ENCODE measurements at regions not wholly inside any gene's neighbourhood (a gene's known extent, or its start where the extent isn't known, plus 50 kb on each side); places are given as distances from the start of the nearest gene placed in this dataset.

- no peak for DNase-seq
Observed at GRCh38 chr2:221097949-221098348, 474.2 kb downstream of the EPHA4 start.

GRCh38 chr2:221100467-221101089, 471.5 kb downstream of the EPHA4 start:
- no peak for DNase-seq

DNA sequence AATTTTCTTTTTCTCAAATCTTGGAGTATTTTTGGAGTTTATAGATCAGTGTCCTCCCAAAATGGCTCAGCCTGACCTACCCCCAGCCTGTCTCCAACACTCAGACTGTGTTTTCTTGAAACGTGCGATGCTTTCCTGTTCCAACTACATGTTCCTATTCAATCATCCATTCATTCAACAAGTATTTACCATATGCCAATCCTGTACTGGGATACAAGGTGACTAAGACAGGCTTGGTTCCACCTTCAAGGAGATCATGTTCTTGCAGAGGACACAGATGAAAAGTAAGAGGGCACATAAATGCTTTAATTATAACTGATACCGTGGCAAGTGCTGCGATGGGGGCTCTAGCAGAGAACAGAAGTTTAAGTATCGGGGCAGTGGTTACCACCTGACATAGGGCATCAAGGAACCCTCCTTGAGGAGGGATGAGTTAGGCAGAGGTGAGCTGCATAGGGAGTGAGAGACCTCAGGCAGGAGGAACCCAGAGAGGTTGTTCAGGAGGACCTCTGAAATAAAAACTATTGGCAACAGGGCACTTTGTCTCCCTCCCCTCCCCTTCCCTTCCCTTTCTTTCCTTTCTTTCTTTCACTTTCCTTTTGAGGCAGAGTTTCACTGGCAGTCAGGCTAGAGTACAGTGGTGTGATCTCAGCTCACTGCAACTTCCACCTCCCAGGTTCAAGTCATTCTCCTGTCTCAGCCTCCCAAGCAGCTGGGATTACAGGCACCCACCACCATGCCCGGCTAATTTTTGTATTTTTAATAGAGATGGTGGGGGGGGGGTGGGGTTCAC, 469.0 kb downstream of the EPHA4 start:
- DNase-seq: no peak

GRCh38 chr2:221103930-221104329, 468.2 kb downstream of the EPHA4 start:
- no peak for DNase-seq

DNA sequence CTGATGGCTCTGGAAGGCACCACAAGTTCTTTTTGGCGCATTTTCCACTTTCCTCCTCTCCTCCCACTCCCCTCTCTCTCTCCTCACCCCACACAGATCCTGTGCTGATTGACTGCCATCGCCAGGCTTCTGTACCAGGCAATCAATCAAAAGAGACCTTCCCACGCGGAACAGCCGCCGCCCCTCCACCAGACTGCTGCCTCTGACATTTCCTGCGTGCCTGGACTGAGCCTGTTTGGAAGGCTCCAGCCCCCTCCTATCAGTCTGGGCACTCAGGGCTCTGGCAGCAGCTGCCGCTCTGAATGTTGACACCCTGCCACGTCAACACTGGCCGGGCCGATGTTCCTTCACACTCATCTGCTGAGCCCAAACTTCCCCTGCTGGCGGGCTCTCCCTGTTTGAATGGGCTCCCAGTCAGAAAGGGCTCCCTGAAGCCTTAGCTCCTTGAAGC, 467.7 kb downstream of the EPHA4 start:
- peak in 1 of 2 donors; percentile 1 for DNase-seq

GRCh38 chr2:221106241-221106640, 465.9 kb downstream of the EPHA4 start:
- DNase-seq: no peak

- DNase-seq: no peak
Observed at GRCh38 chr2:221107424-221107823, 464.7 kb downstream of the EPHA4 start.

GRCh38 chr2:221109552-221109951, 462.6 kb downstream of the EPHA4 start:
- DNase-seq: no peak

DNA sequence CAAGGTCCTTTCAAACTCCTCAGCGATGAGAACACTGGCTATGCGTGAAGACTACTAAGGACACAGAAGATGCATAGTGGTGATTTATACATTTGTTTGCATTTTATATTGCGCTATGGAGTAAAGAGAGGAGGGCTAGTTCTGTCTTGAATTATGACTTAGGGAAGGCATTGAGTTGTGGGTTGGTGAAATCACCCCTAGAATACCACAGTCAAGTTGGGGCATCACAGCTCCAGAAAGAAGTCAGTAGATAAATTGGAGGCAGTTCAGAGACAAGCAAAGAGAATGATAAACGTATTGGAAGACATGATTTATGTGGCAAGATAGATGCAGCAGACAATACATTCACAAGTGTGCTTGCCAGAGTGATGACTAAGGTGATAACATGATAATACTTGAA, 460.4 kb downstream of the EPHA4 start:
- DNase-seq: no peak

DNA sequence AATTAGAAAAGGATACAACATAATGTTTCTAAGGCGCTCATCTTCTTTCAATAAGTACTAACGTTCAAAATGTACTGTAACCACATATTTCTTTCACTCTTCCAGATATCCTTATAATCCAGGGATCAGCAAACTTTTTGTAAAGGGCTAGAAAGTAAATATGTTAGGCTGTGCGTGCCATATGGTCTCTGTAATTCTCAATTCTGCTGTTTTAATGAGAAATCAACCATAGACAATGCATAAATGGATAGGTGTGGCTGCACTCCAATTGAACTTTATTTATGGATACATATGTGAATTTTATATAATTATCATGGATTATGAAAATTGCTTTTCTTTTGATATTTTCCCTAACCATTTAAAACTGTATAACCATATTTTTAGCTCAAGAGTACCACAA, 459.4 kb downstream of the EPHA4 start:
- DNase-seq: no peak

- no peak for DNase-seq
Observed at GRCh38 chr2:221115944-221116343, 456.2 kb downstream of the EPHA4 start.

DNA sequence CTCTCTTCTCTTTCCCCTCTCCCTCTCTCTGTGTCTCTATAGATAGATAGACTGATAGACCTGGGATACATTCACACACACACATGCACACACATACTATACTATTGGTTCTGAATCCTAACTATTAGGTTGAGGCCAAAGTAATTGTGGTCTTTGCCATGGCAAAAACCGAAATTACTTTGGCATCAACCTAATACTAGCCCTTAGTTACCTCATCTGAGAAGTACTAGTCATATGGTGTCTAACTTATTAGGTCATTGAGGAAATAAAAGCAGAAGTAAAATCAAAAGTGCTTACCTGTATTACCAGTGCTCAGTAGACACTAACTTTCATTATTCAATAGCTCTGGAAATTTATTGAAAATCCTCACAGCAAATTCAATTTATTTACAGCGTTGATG, 451.5 kb downstream of the EPHA4 start:
- DNase-seq: no peak

DNA sequence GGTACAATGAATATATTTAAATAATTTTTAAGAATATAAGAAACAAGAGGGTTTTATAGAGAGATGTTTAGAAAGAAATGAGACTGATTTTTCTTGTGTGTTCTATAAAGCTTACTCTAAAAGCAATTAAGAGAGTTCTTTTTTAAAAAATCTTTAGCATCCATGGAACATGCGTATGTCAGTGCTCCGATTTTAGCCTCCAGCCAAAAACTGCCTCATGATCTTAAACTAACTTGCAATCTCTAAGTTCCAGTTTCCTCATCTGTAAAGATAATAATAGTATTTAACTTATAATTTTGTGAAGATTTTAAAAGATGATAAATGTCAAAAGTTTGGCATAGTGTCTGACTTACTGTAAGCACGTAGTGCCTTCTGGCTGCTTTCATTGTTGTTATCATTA, 448.7 kb downstream of the EPHA4 start:
- DNase-seq: no peak

GRCh38 chr2:221124532-221125240, 447.4 kb downstream of the EPHA4 start:
- DNase-seq: no peak

GRCh38 chr2:221125691-221126090, 446.4 kb downstream of the EPHA4 start:
- no peak for DNase-seq

- DNase-seq: no peak
Observed at GRCh38 chr2:221129657-221130056, 442.4 kb downstream of the EPHA4 start.

DNA sequence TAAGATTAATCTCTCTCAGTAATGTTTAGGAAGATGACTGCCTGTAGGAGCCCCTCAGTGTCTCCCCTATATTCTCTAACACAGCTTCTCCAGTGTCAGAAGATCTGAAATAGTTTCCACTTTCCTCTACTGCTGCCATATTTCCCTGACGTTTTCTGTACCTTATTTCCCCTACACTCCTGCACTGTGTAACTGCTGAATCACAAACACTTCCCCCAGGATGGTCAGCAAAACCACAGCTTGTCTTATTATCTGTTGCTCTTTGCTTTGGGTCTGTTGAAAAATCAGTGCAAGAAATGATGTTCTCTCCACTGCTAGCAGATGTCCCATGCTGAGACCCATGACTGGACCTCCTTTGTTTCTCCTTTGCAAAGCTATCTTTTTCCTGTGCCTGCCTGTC, 441.7 kb downstream of the EPHA4 start:
- DNase-seq: no peak

DNA sequence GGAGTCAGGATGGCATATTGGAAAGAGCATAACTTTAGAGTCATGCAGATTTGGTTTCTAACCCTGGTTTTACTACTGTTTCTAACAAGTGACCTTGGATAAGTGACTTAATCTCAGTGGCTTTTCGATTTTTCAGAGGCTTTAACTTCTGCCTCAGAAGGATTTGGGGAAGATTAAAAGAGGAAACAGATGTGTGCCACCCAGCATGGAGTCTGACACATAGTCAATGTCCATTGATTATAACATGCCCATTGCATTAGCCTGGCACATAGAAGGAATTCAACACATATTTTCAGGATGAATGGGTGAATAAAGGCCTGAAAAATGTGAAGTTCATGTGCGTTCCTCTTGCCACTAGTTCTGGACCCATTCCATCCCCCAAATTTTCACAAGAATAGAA, 438.2 kb downstream of the EPHA4 start:
- no peak for DNase-seq

- no peak for DNase-seq
Observed at GRCh38 chr2:221134718-221135117, 437.4 kb downstream of the EPHA4 start.

- no peak for DNase-seq
Observed at GRCh38 chr2:221135699-221136098, 436.4 kb downstream of the EPHA4 start.

GRCh38 chr2:221137385-221137784, 434.7 kb downstream of the EPHA4 start:
- no peak for DNase-seq

- DNase-seq: no peak
Observed at GRCh38 chr2:221142341-221142740, 429.8 kb downstream of the EPHA4 start.

- no peak for DNase-seq
Observed at GRCh38 chr2:221143231-221143630, 428.9 kb downstream of the EPHA4 start.

DNA sequence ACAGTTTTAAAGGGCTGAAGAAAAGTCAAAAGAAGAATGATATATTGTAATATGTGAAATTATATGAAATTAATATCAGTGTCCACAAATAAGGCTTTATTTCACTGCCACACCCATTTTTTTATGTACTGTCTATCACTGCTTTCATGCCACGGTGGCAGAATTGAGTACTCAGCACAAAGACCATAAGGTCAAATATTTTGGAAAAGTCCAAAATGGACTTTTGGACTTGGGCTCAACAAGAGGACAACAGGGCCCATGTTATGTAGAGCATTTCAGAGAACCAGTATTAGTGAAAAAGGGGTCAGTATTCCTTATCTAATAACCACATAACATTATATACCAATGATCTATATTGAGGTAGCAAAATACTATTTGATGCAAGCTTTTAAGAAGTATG, 427.2 kb downstream of the EPHA4 start:
- no peak for DNase-seq

All from inflammatory macrophage treated with lipopolysaccharide for 1 hour (primary cell).